ENCODE measurements at regions not wholly inside any gene's neighbourhood (a gene's known extent, or its start where the extent isn't known, plus 50 kb on each side); places are given as distances from the start of the nearest gene placed in this dataset.

GRCh38 chr20:1825938-1826445, 69.2 kb upstream of the SIRPA start:
- H3K36me3 ChIP-seq (ENCODE audit: control insufficient read depth, insufficient read depth, low read length), result no peaks in the 10 kb centered on the region

GRCh38 chr20:1825507-1825906, 69.7 kb upstream of the SIRPA start:
- no peak overlapping the region for H3K4me3 ChIP-seq (ENCODE audit: low read length)
- no peak overlapping the region for H3K27ac ChIP-seq (ENCODE audit: low read depth, low read length)
- no peak for DNase-seq
- TF ChIP-seq CTCF (conservative IDR thresholded peaks at IDR 0.05), result no peak
- no peaks in the 10 kb centered on the region for H3K9me3 ChIP-seq (ENCODE audit: control insufficient read depth, low read length)
- H3K9ac ChIP-seq (ENCODE audit: extremely low read depth, low read length, poor library complexity, severe bottlenecking), result no peak overlapping the region
- Mint-ChIP-seq H3K27ac (no peak overlapping the region), H3K9me3 (no peaks in the 10 kb centered on the region), H3K4me3 (no peak overlapping the region), H3K4me1 (peaks cover 12% of the 10 kb centered on the region), H3K27me3 (ENCODE audit: insufficient read depth) (no peaks in the 10 kb centered on the region), H3K36me3 (ENCODE audit: low read depth) (no peaks in the 10 kb centered on the region)
- H3K36me3 ChIP-seq (ENCODE audit: control insufficient read depth, insufficient read depth, low read length), result no peaks in the 10 kb centered on the region
- H3K27me3 ChIP-seq (ENCODE audit: control insufficient read depth, insufficient read depth, low read length, poor library complexity, severe bottlenecking), result no peaks in the 10 kb centered on the region
- H3K4me1 ChIP-seq (ENCODE audit: control insufficient read depth, insufficient read depth, low read length), result no peaks in the 10 kb centered on the region
- 91 to 100% methylated on average over 2 to 4 of the region's 4 CpGs for WGBS, 2 experiments (ENCODE audit: insufficient coverage in 1 of 2, insufficient read length in 1 of 2)

More at GRCh38 chr20:1825938-1826445, 69.2 kb upstream of the SIRPA start:
- Histone ChIP-seq H3K9ac (ENCODE audit: extremely low read depth, low read length, poor library complexity, severe bottlenecking) (no peak overlapping the region), H3K4me1 (ENCODE audit: control insufficient read depth, insufficient read depth, low read length) (no peaks in the 10 kb centered on the region), H3K9me3 (ENCODE audit: control insufficient read depth, low read length) (no peaks in the 10 kb centered on the region), H3K4me3 (ENCODE audit: low read length) (no peak overlapping the region), H3K27me3 (ENCODE audit: control insufficient read depth, insufficient read depth, low read length, poor library complexity, severe bottlenecking) (no peaks in the 10 kb centered on the region), H3K27ac (ENCODE audit: low read depth, low read length) (no peak overlapping the region)
- H3K9me3 Mint-ChIP-seq, result no peaks in the 10 kb centered on the region
- H3K36me3 Mint-ChIP-seq (ENCODE audit: low read depth), result no peaks in the 10 kb centered on the region
- DNase-seq, result no peak
- no peak overlapping the region for H3K4me3 Mint-ChIP-seq
- TF ChIP-seq CTCF (conservative IDR thresholded peaks at IDR 0.05), result no peak
- H3K27ac Mint-ChIP-seq, result no peak overlapping the region
- H3K4me1 Mint-ChIP-seq, result peaks cover 12% of the 10 kb centered on the region
- no peaks in the 10 kb centered on the region for H3K27me3 Mint-ChIP-seq (ENCODE audit: insufficient read depth)
- 92 to 96% methylated on average over 2 to 4 of the region's 4 CpGs for WGBS, 2 experiments (ENCODE audit: insufficient coverage in 1 of 2, insufficient read length in 1 of 2)

GRCh38 chr20:1824834-1825233, 70.4 kb upstream of the SIRPA start:
- no peaks in the 10 kb centered on the region for H3K27me3 Mint-ChIP-seq (ENCODE audit: insufficient read depth)
- Histone ChIP-seq H3K9me3 (ENCODE audit: control insufficient read depth, low read length) (no peaks in the 10 kb centered on the region), H3K9ac (ENCODE audit: extremely low read depth, low read length, poor library complexity, severe bottlenecking) (no peak overlapping the region), H3K27ac (ENCODE audit: low read depth, low read length) (no peak overlapping the region), H3K4me3 (ENCODE audit: low read length) (no peak overlapping the region), H3K27me3 (ENCODE audit: control insufficient read depth, insufficient read depth, low read length, poor library complexity, severe bottlenecking) (no peaks in the 10 kb centered on the region), H3K36me3 (ENCODE audit: control insufficient read depth, insufficient read depth, low read length) (no peaks in the 10 kb centered on the region), H3K4me1 (ENCODE audit: control insufficient read depth, insufficient read depth, low read length) (no peaks in the 10 kb centered on the region)
- no peak for TF ChIP-seq CTCF (conservative IDR thresholded peaks at IDR 0.05)
- no peak overlapping the region for H3K4me3 Mint-ChIP-seq
- 82 to 84% methylated on average over 4 of the region's 4 CpGs for WGBS, 2 experiments (ENCODE audit: insufficient coverage in 1 of 2, insufficient read length in 1 of 2)
- H3K9me3 Mint-ChIP-seq, result no peaks in the 10 kb centered on the region
- no peak overlapping the region for H3K27ac Mint-ChIP-seq
- DNase-seq, result no peak
- peaks cover 12% of the 10 kb centered on the region for H3K4me1 Mint-ChIP-seq
- H3K36me3 Mint-ChIP-seq (ENCODE audit: low read depth), result no peaks in the 10 kb centered on the region
